ENCODE measurements at regions not wholly inside any gene's neighbourhood (a gene's known extent, or its start where the extent isn't known, plus 50 kb on each side); places are given as distances from the start of the nearest gene placed in this dataset.

- no peak for DNase-seq
Observed at GRCh38 chr4:121277194-121278105, 103.4 kb downstream of the QRFPR start.

- DNase-seq, result no peak
Observed at GRCh38 chr4:121273191-121273590, 107.6 kb downstream of the QRFPR start.

- DNase-seq, result no peak
Observed at GRCh38 chr4:121272526-121272925, 108.3 kb downstream of the QRFPR start.

- DNase-seq, result no peak
Observed at GRCh38 chr4:121270389-121270788, 106.3 kb upstream of the TNIP3 start.

- no peak for DNase-seq
Observed at GRCh38 chr4:121269001-121269400, 104.9 kb upstream of the TNIP3 start.

- DNase-seq, result no peak
Observed at GRCh38 chr4:121266982-121267381, 102.9 kb upstream of the TNIP3 start.

GRCh38 chr4:121256887-121257466 lies 92.9 kb upstream of the TNIP3 start:
- peak; percentile 4 for DNase-seq

GRCh38 chr4:121255986-121256750 lies 92.0 kb upstream of the TNIP3 start:
- peak; percentile 63 for DNase-seq

- DNase-seq, result no peak
Observed at GRCh38 chr4:121253961-121254360, 89.8 kb upstream of the TNIP3 start.

- peak; percentile 14 for DNase-seq
Observed at GRCh38 chr4:121252224-121252806, 88.2 kb upstream of the TNIP3 start.

- DNase-seq, result no peak
Observed at GRCh38 chr4:121248747-121249146, 84.6 kb upstream of the TNIP3 start.

GRCh38 chr4:121246698-121247097 lies 82.6 kb upstream of the TNIP3 start:
- DNase-seq, result no peak

- peak; percentile 37 for DNase-seq
Observed at GRCh38 chr4:121243485-121243884, 79.4 kb upstream of the TNIP3 start.

- DNase-seq, result no peak
Observed at GRCh38 chr4:121242188-121242750, 78.1 kb upstream of the TNIP3 start.

- DNase-seq, result no peak
Observed at GRCh38 chr4:121239951-121240350, 75.8 kb upstream of the TNIP3 start.

GRCh38 chr4:121238461-121238860 lies 74.3 kb upstream of the TNIP3 start:
- no peak for DNase-seq

GRCh38 chr4:121237069-121237399 lies 72.9 kb upstream of the TNIP3 start:
- DNase-seq, result no peak

GRCh38 chr4:121236353-121237068 lies 72.4 kb upstream of the TNIP3 start:
- DNase-seq, result no peak

- DNase-seq, result no peak
Observed at GRCh38 chr4:121233982-121234381, 69.9 kb upstream of the TNIP3 start.

GRCh38 chr4:121229993-121230392 lies 65.9 kb upstream of the TNIP3 start:
- no peak for DNase-seq

GRCh38 chr4:121228848-121229247 lies 64.7 kb upstream of the TNIP3 start:
- no peak for DNase-seq

GRCh38 chr4:121227341-121227792 lies 63.2 kb upstream of the TNIP3 start:
- DNase-seq, result no peak
